GM13977 (cell line): ENCODE measurements at regions not wholly inside any gene's neighbourhood (a gene's known extent, or its start where the extent isn't known, plus 50 kb on each side); places are given as distances from the start of the nearest gene placed in this dataset.
"Not testable (repeated sequence)": the region's sequence is repeated elsewhere in the genome, so short reads cannot be mapped to it uniquely, and the experiment has no call there.

Experiments used
- DNase-seq: peaks from one replicate; pipeline ENCODE4 v3.0.0; 2012; ENCODE audit warnings: low spot score
- CTCF ChIP-seq: IDR thresholded peaks from 2 replicates; pipeline ENCODE4 v1.5.1; 2012; ENCODE audit warnings: mild to moderate bottlenecking, control low read depth; ENCODE audit not compliant: insufficient read depth; ENCODE audit errors: extremely low read depth, missing control alignments
- in situ Hi-C: fragments of 300-500 bp; cut with MboI; formaldehyde crosslinking; loops from one replicate; pipeline ENCODE4 v1.12.0; 2022; ENCODE audit warnings: low sequenced_read_pairs, low pct_unique_long_range_greater_than_20kb, mixed read lengths, inconsistent platforms; ENCODE audit not compliant: unreplicated experiment

GRCh38 chr6:71360556-71361335 is 72.1 kb downstream of the OGFRL1 start:
- DNase-seq, in situ Hi-C loops: not testable (repeated sequence)

- no peak for TF ChIP-seq CTCF
- DNase-seq = no peak
- in situ Hi-C loops = no loop called here
Observed at GRCh38 chr6:71364889-71365542, 76.4 kb downstream of the OGFRL1 start.

- no peak for TF ChIP-seq CTCF
- no peak for DNase-seq
- in situ Hi-C loops = no loop called here
Observed at GRCh38 chr6:71367756-71368155, 79.1 kb downstream of the OGFRL1 start.

- DNase-seq = no peak
- in situ Hi-C loops = no loop called here
- no peak for TF ChIP-seq CTCF
Observed at GRCh38 chr6:71368284-71368683, 79.7 kb downstream of the OGFRL1 start.

- in situ Hi-C loops = no loop called here
- DNase-seq = no peak
- no peak for TF ChIP-seq CTCF
Observed at GRCh38 chr6:71371559-71371958, 82.9 kb downstream of the OGFRL1 start.

GRCh38 chr6:71373943-71374342 is 85.3 kb downstream of the OGFRL1 start:
- TF ChIP-seq CTCF = no peak
- in situ Hi-C loops = no loop called here
- DNase-seq = no peak

GRCh38 chr6:71375676-71376075 is 87.1 kb downstream of the OGFRL1 start:
- in situ Hi-C loops = loop anchor here (25.0 kb wide), 1 partner anchor 712 kb away; no protein-coding TSS in a partner anchor
- DNase-seq = no peak
- no peak for TF ChIP-seq CTCF
